ENCODE measurements at regions not wholly inside any gene's neighbourhood (a gene's known extent, or its start where the extent isn't known, plus 50 kb on each side); places are given as distances from the start of the nearest gene placed in this dataset.

DNA sequence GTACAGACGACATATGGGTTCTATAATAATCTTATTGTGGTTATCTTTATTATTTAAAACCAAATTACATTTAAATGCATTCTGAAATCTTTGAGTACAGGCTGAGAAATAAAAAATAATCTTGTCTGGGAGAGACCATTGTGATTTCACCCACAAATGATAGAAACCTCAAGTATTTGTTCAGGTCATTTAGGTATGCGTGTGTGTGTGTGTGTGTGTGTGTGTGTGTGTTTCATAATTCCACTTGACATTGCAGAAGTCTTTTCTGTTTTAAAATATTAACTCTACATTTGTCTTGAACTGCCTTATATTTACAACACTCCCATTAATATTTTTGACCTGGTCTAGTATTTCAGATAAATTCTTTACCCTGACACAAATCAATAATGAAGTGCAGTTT lies 126.9 kb downstream of the SPRY2 start:
- Histone ChIP-seq H3K4me3 (ENCODE audit: low read depth in 1 of 3, low read length in 3 of 3) (no peak overlapping the region), H3K36me3 (ENCODE audit: control insufficient read depth in 4 of 4, insufficient read depth in 3 of 4, low read depth in 1 of 4, low read length in 3 of 4) (no peaks in the 10 kb centered on the region), H3K9ac (ENCODE audit: low read depth in 1 of 2, low read length in 2 of 2) (no peak overlapping the region), H3K27me3 (ENCODE audit: control insufficient read depth in 4 of 4, insufficient read depth in 4 of 4, low read length in 3 of 4) (no peaks in the 10 kb centered on the region), H3K27ac (ENCODE audit: low read depth in 1 of 2, low read length in 2 of 2) (no peak overlapping the region), H3K9me3 (ENCODE audit: control insufficient read depth in 4 of 4, low read length in 3 of 4) (no peaks in the 10 kb centered on the region), H3K4me1 (ENCODE audit: control insufficient read depth in 4 of 4, insufficient read depth in 4 of 4, low read length in 3 of 4) (peaks cover 0 to 4% (median 0%) of the 10 kb centered on the region in 4 donors)
- no peak for DNase-seq (ENCODE audit: low spot score)
- no peak for TF ChIP-seq YY1 (IDR thresholded peaks at IDR 0.05)
- no peak for TF ChIP-seq HNF4A (conservative IDR thresholded peaks at IDR 0.05)
- no peak for TF ChIP-seq SP1 (IDR thresholded peaks at IDR 0.05)
- WGBS = 67% methylated on average over 2 of the region's 2 CpGs

GRCh38 chr13:80213201-80213600 lies 127.7 kb downstream of the SPRY2 start:
- no peak for DNase-seq (ENCODE audit: low spot score)
- H3K36me3 ChIP-seq (ENCODE audit: control insufficient read depth in 4 of 4, insufficient read depth in 3 of 4, low read depth in 1 of 4, low read length in 3 of 4) = no peaks in the 10 kb centered on the region
- no peaks in the 10 kb centered on the region for H3K27me3 ChIP-seq (ENCODE audit: control insufficient read depth in 4 of 4, insufficient read depth in 4 of 4, low read length in 3 of 4)
- TF ChIP-seq CTCF (IDR thresholded peaks at IDR 0.05; ENCODE audit: low read depth, low read length, missing input control) (no peak), TAF1 (conservative IDR thresholded peaks at IDR 0.05) (no peak), HNF4G (IDR thresholded peaks at IDR 0.05) (no peak), EGR1 (IDR thresholded peaks at IDR 0.05; ENCODE audit: low read depth in 2 of 2) (no peak), HNF4A (conservative IDR thresholded peaks at IDR 0.05) (no peak), YY1 (IDR thresholded peaks at IDR 0.05) (no peak), FOXA2 (IDR thresholded peaks at IDR 0.05) (no peak), ATF3 (IDR thresholded peaks at IDR 0.05) (no peak), RAD21 (IDR thresholded peaks at IDR 0.05) (no peak), NR2F2 (IDR thresholded peaks at IDR 0.05) (no peak), ZBTB33 (IDR thresholded peaks at IDR 0.05) (no peak)
- TF ChIP-seq, protein P1, sequence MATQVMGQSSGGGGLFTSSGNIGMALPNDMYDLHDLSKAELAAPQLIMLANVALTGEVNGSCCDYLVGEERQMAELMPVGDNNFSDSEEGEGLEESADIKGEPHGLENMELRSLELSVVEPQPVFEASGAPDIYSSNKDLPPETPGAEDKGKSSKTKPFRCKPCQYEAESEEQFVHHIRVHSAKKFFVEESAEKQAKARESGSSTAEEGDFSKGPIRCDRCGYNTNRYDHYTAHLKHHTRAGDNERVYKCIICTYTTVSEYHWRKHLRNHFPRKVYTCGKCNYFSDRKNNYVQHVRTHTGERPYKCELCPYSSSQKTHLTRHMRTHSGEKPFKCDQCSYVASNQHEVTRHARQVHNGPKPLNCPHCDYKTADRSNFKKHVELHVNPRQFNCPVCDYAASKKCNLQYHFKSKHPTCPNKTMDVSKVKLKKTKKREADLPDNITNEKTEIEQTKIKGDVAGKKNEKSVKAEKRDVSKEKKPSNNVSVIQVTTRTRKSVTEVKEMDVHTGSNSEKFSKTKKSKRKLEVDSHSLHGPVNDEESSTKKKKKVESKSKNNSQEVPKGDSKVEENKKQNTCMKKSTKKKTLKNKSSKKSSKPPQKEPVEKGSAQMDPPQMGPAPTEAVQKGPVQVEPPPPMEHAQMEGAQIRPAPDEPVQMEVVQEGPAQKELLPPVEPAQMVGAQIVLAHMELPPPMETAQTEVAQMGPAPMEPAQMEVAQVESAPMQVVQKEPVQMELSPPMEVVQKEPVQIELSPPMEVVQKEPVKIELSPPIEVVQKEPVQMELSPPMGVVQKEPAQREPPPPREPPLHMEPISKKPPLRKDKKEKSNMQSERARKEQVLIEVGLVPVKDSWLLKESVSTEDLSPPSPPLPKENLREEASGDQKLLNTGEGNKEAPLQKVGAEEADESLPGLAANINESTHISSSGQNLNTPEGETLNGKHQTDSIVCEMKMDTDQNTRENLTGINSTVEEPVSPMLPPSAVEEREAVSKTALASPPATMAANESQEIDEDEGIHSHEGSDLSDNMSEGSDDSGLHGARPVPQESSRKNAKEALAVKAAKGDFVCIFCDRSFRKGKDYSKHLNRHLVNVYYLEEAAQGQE (IDR thresholded peaks at IDR 0.05) = no peak
- no peak overlapping the region for H3K9ac ChIP-seq (ENCODE audit: low read depth in 1 of 2, low read length in 2 of 2)
- no peak overlapping the region for H3K27ac ChIP-seq (ENCODE audit: low read depth in 1 of 2, low read length in 2 of 2)
- H3K4me1 ChIP-seq (ENCODE audit: control insufficient read depth in 4 of 4, insufficient read depth in 4 of 4, low read length in 3 of 4) = peaks cover 0 to 4% (median 0%) of the 10 kb centered on the region in 4 donors
- WGBS = 97% methylated on average over 2 of the region's 2 CpGs
- no peaks in the 10 kb centered on the region for H3K9me3 ChIP-seq (ENCODE audit: control insufficient read depth in 4 of 4, low read length in 3 of 4)
- no peak overlapping the region for H3K4me3 ChIP-seq (ENCODE audit: low read depth in 1 of 3, low read length in 3 of 3)

Data from liver (tissue), 8 donors.